GM12878 (cell line): ENCODE measurements at regions not wholly inside any gene's neighbourhood (a gene's known extent, or its start where the extent isn't known, plus 50 kb on each side); places are given as distances from the start of the nearest gene placed in this dataset.

Experiments
- ATAC-seq: fragments of 200-7000 bp; cut with Tn5 transposase; 3 replicates; pipeline ENCODE4 v1.9.1; 2020; ENCODE audit warnings: mild to moderate bottlenecking, moderate library complexity
- BruUV-seq: library from RNA; stranded (reverse); fragments of 400-500 nt; replicated peaks from 2 replicates; lab custom pipeline; 2021; lab: Mats Ljungman, UMichigan
- CTCF ChIA-PET: fragments of 300-600 bp; sonication (Branson Sonifier 250); formaldehyde crosslinking; extraction: SDS; loops from one replicate; lab custom pipeline; 2021; ENCODE audit warnings: inconsistent platforms; lab: Yijun Ruan, JAX
- POLR2A ChIA-PET: fragments of 350-600 bp; formaldehyde crosslinking; extraction: SDS; loops from one replicate; lab custom pipeline; 2021; ENCODE audit warnings: inconsistent platforms; lab: Charles Lee
- RAD21 ChIA-PET: fragments of 300-600 bp; sonication (Branson Sonifier 250); formaldehyde crosslinking; loops from one replicate; lab custom pipeline; 2023; ENCODE audit warnings: antibody characterized with exemption; ENCODE audit not compliant: unreplicated experiment; lab: Charles Lee
- SMC1A ChIA-PET: fragments of 300-600 bp; sonication (Branson Sonifier 250); formaldehyde crosslinking; loops from one replicate; lab custom pipeline; 2023; ENCODE audit not compliant: unreplicated experiment, uncharacterized antibody; lab: Charles Lee
- DNase-seq: peaks from one replicate; pipeline ENCODE4 v3.0.0-alpha.2; 2011; ENCODE audit warnings: low read depth, low spot score
- FAIRE-seq: peaks from 3 replicates; lab custom pipeline; 2011; peaks lifted over from hg19 to GRCh38; lab: Jason Lieb, UNC
- H2AFZ ChIP-seq: 2 replicates; pipeline ENCODE4 v1.6.0; 2011; ENCODE audit warnings: low read depth, low read length, control low read depth; ENCODE audit not compliant: control insufficient read depth
- H3K27ac ChIP-seq: 2 replicates; pipeline ENCODE4 v1.5.1; 2011; ENCODE audit warnings: control low read depth; ENCODE audit not compliant: control insufficient read depth, insufficient read depth
- H3K27me3 ChIP-seq, 2 experiments: replicated peaks in 1 of 2; 2 replicates each; pipeline versions ENCODE4 v1.6.0 to v1.6.1; 2011; ENCODE audit warnings: low read length in 1 of 2; ENCODE audit not compliant: control insufficient read depth in 2 of 2, insufficient read depth in 2 of 2
- H3K36me3 ChIP-seq, 2 experiments: 2 replicates each; pipeline ENCODE4 v1.5.1; 2011; ENCODE audit warnings: low read length in 1 of 2; ENCODE audit not compliant: control insufficient read depth in 2 of 2, insufficient read depth in 2 of 2
- H3K4me1 ChIP-seq: 2 replicates; pipeline ENCODE4 v1.6.1; 2011; ENCODE audit warnings: mild to moderate bottlenecking, low read length, moderate library complexity, mixed read lengths; ENCODE audit not compliant: control insufficient read depth, insufficient read depth
- H3K4me2 ChIP-seq: 2 replicates; pipeline ENCODE4 v1.6.0; 2011; ENCODE audit warnings: control low read depth; ENCODE audit not compliant: control insufficient read depth, insufficient read depth
- H3K4me3 ChIP-seq: fragments of 200-600 bp; sonication (generic); 2 replicates; pipeline ENCODE4 v1.5.1; 2016
- H3K79me2 ChIP-seq: 2 replicates; pipeline ENCODE4 v1.6.0; 2011; ENCODE audit warnings: low read length; ENCODE audit not compliant: control insufficient read depth, insufficient read depth
- H3K9ac ChIP-seq: 2 replicates; pipeline ENCODE4 v1.8.0; 2011; ENCODE audit warnings: low read length, control low read depth, mixed read lengths; ENCODE audit not compliant: control insufficient read depth, insufficient read depth
- H3K9me3 ChIP-seq: replicated peaks from 3 replicates; pipeline ENCODE4 v1.5.1; 2011; ENCODE audit warnings: mild to moderate bottlenecking, low read length; ENCODE audit not compliant: control insufficient read depth, insufficient read depth
- H4K20me1 ChIP-seq: 2 replicates; pipeline ENCODE4 v1.6.0; 2011; ENCODE audit not compliant: control insufficient read depth, insufficient read depth
- EP300 ChIP-seq, 2 experiments: fragments of 150-350 bp in 1 of 2; IDR thresholded peaks; 2 replicates each; pipeline ENCODE4 v1.6.1; 2011 to 2012; ENCODE audit warnings: low read depth in 2 of 2, low read length in 2 of 2, borderline replicate concordance in 1 of 2, improper control_type of control experiment in 1 of 2, inconsistent platforms in 1 of 2; ENCODE audit not compliant: control insufficient read depth in 1 of 2
- ESRRA ChIP-seq: IDR thresholded peaks from 2 replicates; pipeline ENCODE4 v1.6.1; 2012; ENCODE audit warnings: mild to moderate bottlenecking, low read length, improper control_type of control experiment
- EZH2 ChIP-seq: IDR thresholded peaks from 2 replicates; pipeline ENCODE4 v1.6.1; 2012; ENCODE audit warnings: low read depth, mild to moderate bottlenecking, control low read depth, inconsistent platforms, low read length, borderline replicate concordance; ENCODE audit not compliant: control insufficient read depth
- MEF2B ChIP-seq: fragments of 450-650 bp; IDR thresholded peaks from 2 replicates; pipeline ENCODE4 v1.6.1; 2018; ENCODE audit warnings: mild to moderate bottlenecking, moderate library complexity; ENCODE audit not compliant: partially characterized antibody, poor library complexity, severe bottlenecking
- MXI1 ChIP-seq: fragments of 150-350 bp; IDR thresholded peaks from 2 replicates; pipeline ENCODE4 v1.6.1; 2011; ENCODE audit warnings: low read depth, mild to moderate bottlenecking, inconsistent platforms, low read length, improper control_type of control experiment
- NFXL1 ChIP-seq: fragments of 450-650 bp; IDR thresholded peaks from 2 replicates; pipeline ENCODE4 v1.6.1; 2017; ENCODE audit warnings: antibody characterized with exemption, mild to moderate bottlenecking, borderline replicate concordance
- NR2C2 ChIP-seq: IDR thresholded peaks from 2 replicates; pipeline ENCODE4 v1.6.1; 2011; ENCODE audit warnings: borderline replicate concordance, low read depth; ENCODE audit not compliant: control insufficient read depth, insufficient read length
- WGBS: methylation state at CpG from one replicate; pipeline ENCODE4 v1.1.6; 2016; ENCODE audit warnings: low lambda C conversion rate; ENCODE audit not compliant: insufficient replicate concordance, insufficient coverage; ENCODE audit errors: missing lambda C conversion rate; 5-methylcytosine and 5-hydroxymethylcytosine counted together
- in situ Hi-C: fragments of 300-500 bp; cut with MboI; formaldehyde crosslinking; loops from 9 replicates; pipeline ENCODE4 v1.14.3; 2018; ENCODE audit warnings: mixed read lengths
- intact Hi-C: fragments of 100-400 bp; cut with micrococcal nuclease; formaldehyde crosslinking; loops from one replicate; pipeline ENCODE4 v1.14.2; 2022; ENCODE audit not compliant: unreplicated experiment
- TF ChIP-seq, protein P1 (sequence below): fragments of 450-650 bp; IDR thresholded peaks from 2 replicates; pipeline ENCODE4 v1.6.1; 2016; ENCODE audit warnings: mild to moderate bottlenecking
- TF ChIP-seq, protein P2 (sequence below): IDR thresholded peaks from 2 replicates; pipeline ENCODE4 v1.6.1; 2012; ENCODE audit warnings: low read depth, low read length, improper control_type of control experiment
- TF ChIP-seq, protein P3 (sequence below): fragments of 450-650 bp; IDR thresholded peaks from 2 replicates; pipeline ENCODE4 v1.6.1; 2016; ENCODE audit warnings: mild to moderate bottlenecking, moderate library complexity, borderline replicate concordance
- TF ChIP-seq, protein P4 (sequence below): fragments of 450-650 bp; IDR thresholded peaks from 2 replicates; pipeline ENCODE4 v1.6.1; 2017; ENCODE audit warnings: antibody characterized with exemption, mild to moderate bottlenecking, moderate library complexity

DNA sequence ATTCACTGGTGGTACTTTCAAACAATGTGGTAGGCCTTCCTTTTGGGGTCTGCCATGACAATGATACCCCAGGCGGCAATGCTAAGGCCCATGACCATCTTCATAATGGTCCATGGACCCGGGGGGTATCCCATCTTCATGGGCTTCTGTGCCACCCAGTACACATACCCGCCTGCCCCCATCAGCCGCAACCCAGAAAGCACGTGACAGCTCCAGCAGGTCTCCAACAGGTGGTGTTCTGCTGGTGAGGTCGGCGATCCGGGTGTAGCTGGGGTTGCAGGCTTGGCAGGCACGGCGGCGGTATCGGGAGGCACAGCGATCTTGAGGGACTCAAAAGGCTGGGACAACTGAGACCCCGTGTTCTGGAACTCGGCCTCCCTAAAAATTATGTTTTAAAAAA is 214.5 kb downstream of the SNRPN start (continued):
- TF ChIP-seq ESRRA (no peak), MXI1 (no peak), EP300 (IDR thresholded peaks at IDR 0.05; ENCODE audit: borderline replicate concordance in 1 of 2, control insufficient read depth in 1 of 2, low read depth in 2 of 2, low read length in 2 of 2) (no peak)
- TF ChIP-seq, protein P1, sequence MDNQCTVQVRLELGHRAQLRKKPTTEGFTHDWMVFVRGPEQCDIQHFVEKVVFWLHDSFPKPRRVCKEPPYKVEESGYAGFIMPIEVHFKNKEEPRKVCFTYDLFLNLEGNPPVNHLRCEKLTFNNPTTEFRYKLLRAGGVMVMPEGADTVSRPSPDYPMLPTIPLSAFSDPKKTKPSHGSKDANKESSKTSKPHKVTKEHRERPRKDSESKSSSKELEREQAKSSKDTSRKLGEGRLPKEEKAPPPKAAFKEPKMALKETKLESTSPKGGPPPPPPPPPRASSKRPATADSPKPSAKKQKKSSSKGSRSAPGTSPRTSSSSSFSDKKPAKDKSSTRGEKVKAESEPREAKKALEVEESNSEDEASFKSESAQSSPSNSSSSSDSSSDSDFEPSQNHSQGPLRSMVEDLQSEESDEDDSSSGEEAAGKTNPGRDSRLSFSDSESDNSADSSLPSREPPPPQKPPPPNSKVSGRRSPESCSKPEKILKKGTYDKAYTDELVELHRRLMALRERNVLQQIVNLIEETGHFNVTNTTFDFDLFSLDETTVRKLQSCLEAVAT: no peak
- TF ChIP-seq, protein P2, sequence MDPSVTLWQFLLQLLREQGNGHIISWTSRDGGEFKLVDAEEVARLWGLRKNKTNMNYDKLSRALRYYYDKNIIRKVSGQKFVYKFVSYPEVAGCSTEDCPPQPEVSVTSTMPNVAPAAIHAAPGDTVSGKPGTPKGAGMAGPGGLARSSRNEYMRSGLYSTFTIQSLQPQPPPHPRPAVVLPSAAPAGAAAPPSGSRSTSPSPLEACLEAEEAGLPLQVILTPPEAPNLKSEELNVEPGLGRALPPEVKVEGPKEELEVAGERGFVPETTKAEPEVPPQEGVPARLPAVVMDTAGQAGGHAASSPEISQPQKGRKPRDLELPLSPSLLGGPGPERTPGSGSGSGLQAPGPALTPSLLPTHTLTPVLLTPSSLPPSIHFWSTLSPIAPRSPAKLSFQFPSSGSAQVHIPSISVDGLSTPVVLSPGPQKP: no peak
- TF ChIP-seq, all 136 proteins: peak for 0

DNA sequence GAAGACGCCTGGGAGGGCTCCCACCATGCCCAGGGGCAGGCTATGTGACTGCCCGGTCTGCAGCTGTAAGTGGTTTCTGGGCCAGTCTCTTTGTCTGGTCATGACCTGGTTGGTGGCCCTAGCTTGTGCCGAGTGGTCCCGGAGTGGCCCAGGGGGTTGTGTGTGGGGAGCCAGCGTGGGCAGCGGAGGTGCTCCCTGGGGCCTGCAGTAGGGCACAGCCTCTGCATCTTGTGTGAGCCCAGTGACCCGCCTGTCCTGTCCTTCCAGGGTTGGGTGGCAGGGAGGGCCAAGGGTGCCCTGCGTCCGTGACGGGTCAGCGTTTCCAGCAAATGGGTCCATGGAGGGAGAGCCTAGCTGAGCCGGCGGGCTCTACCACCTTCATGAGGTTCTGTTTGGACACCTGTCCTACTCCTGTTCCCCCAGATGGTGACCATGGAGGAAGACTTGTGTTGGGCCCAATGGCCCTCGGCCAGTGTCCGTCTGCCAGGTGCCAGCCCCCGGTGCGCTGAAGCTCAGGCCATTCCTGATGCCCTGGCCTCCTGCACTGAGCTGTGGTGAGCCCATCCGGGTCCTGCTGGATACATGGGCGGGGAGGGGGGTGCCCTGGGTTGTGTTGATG is 215.4 kb downstream of the SNRPN start:
- no peak for FAIRE-seq
- no TSS peak for BruUV-seq
- H3K9ac ChIP-seq: no peak overlapping the region
- no peak overlapping the region for H3K4me2 ChIP-seq
- no peak for ATAC-seq
- no peak overlapping the region for H3K4me3 ChIP-seq
- WGBS: 76% methylated on average over 17 of the region's 19 CpGs
- intact Hi-C loops (no loop called here), in situ Hi-C loops (no loop called here)
- H2AFZ ChIP-seq: no peak overlapping the region
- no peaks in the 10 kb centered on the region for H3K27me3 ChIP-seq
- no peak overlapping the region for H3K27ac ChIP-seq
- H3K9me3 ChIP-seq: no peaks in the 10 kb centered on the region; the same call in 2 of the 3 replicates
- no peak for DNase-seq
- ChIA-PET SMC1A (no interaction called here), POLR2A (no interaction called here), CTCF (no interaction called here), RAD21 (no interaction called here)
- H3K36me3 ChIP-seq: no peaks in the 10 kb centered on the region
- no peaks in the 10 kb centered on the region for H4K20me1 ChIP-seq
- no peaks in the 10 kb centered on the region for H3K79me2 ChIP-seq
- no peaks in the 10 kb centered on the region for H3K4me1 ChIP-seq
- TF ChIP-seq EZH2 (no peak), MEF2B (no peak), NR2C2 (no peak), NFXL1 (no peak)
- TF ChIP-seq, protein P3, sequence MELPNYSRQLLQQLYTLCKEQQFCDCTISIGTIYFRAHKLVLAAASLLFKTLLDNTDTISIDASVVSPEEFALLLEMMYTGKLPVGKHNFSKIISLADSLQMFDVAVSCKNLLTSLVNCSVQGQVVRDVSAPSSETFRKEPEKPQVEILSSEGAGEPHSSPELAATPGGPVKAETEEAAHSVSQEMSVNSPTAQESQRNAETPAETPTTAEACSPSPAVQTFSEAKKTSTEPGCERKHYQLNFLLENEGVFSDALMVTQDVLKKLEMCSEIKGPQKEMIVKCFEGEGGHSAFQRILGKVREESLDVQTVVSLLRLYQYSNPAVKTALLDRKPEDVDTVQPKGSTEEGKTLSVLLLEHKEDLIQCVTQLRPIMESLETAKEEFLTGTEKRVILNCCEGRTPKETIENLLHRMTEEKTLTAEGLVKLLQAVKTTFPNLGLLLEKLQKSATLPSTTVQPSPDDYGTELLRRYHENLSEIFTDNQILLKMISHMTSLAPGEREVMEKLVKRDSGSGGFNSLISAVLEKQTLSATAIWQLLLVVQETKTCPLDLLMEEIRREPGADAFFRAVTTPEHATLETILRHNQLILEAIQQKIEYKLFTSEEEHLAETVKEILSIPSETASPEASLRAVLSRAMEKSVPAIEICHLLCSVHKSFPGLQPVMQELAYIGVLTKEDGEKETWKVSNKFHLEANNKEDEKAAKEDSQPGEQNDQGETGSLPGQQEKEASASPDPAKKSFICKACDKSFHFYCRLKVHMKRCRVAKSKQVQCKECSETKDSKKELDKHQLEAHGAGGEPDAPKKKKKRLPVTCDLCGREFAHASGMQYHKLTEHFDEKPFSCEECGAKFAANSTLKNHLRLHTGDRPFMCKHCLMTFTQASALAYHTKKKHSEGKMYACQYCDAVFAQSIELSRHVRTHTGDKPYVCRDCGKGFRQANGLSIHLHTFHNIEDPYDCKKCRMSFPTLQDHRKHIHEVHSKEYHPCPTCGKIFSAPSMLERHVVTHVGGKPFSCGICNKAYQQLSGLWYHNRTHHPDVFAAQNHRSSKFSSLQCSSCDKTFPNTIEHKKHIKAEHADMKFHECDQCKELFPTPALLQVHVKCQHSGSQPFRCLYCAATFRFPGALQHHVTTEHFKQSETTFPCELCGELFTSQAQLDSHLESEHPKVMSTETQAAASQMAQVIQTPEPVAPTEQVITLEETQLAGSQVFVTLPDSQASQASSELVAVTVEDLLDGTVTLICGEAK: no peak
- TF ChIP-seq, protein P4, sequence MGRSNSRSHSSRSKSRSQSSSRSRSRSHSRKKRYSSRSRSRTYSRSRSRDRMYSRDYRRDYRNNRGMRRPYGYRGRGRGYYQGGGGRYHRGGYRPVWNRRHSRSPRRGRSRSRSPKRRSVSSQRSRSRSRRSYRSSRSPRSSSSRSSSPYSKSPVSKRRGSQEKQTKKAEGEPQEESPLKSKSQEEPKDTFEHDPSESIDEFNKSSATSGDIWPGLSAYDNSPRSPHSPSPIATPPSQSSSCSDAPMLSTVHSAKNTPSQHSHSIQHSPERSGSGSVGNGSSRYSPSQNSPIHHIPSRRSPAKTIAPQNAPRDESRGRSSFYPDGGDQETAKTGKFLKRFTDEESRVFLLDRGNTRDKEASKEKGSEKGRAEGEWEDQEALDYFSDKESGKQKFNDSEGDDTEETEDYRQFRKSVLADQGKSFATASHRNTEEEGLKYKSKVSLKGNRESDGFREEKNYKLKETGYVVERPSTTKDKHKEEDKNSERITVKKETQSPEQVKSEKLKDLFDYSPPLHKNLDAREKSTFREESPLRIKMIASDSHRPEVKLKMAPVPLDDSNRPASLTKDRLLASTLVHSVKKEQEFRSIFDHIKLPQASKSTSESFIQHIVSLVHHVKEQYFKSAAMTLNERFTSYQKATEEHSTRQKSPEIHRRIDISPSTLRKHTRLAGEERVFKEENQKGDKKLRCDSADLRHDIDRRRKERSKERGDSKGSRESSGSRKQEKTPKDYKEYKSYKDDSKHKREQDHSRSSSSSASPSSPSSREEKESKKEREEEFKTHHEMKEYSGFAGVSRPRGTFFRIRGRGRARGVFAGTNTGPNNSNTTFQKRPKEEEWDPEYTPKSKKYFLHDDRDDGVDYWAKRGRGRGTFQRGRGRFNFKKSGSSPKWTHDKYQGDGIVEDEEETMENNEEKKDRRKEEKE: no peak
